ENCODE measurements at regions not wholly inside any gene's neighbourhood (a gene's known extent, or its start where the extent isn't known, plus 50 kb on each side); places are given as distances from the start of the nearest gene placed in this dataset.

GRCh38 chr6:133191323-133191722 is 49.8 kb upstream of the EYA4 start:
- DNase-seq = no peak
